ENCODE measurements at regions not wholly inside any gene's neighbourhood (a gene's known extent, or its start where the extent isn't known, plus 50 kb on each side); places are given as distances from the start of the nearest gene placed in this dataset.

DNA sequence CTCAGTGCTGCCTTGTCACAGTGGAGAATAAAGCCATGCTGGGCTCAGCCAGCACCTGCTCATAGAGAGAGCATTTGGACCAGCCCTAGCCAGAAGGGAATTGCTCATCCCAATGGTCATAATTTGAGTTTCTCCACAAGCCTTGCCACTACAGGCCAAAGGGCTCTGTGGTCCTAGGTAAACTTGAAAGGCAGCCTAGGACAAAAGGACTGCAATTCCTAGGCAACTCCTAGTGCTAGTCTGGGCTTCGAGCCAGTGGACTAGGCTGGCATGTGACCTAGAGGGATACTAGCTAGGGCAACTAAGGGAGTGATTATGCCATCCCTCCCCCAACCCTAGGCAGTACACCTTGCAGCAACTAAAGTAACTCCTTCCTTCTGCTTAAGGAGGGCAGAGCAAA lies 516.2 kb downstream of the BCKDHB start:
- peaks cover 6% of the 10 kb centered on the region; the same call in 1 of the 2 replicates for H3K9me3 ChIP-seq
- H3K79me2 ChIP-seq (ENCODE audit: insufficient read depth) = no peaks in the 10 kb centered on the region
- 38% methylated on average over 1 of the region's 1 CpG for WGBS (ENCODE audit: low lambda C conversion rate)
- H3K36me3 ChIP-seq (replicated peaks in 1 of 2; ENCODE audit: control insufficient read depth in 1 of 2, insufficient read depth in 2 of 2, low read length in 1 of 2) = no peaks in the 10 kb centered on the region
- POLR2A ChIA-PET = no interaction called here
- no peak overlapping the region for H3K27ac ChIP-seq (ENCODE audit: low read depth in 2 of 2, low read length in 1 of 2)
- no peak overlapping the region for H3K4me2 ChIP-seq
- TF ChIP-seq GATA2 (CRISPR knock-in tag; IDR thresholded peaks at IDR 0.05) (no peak), SIN3A (IDR thresholded peaks at IDR 0.05; ENCODE audit: borderline replicate concordance, low read depth, low read length) (no peak), RXRA (IDR thresholded peaks at IDR 0.05; ENCODE audit: borderline replicate concordance, low read depth) (no peak), FOSL2 (IDR thresholded peaks at IDR 0.05; ENCODE audit: borderline replicate concordance, low read depth) (no peak), RAD21 (IDR thresholded peaks at IDR 0.05; ENCODE audit: low read length) (no peak), TAF1 (IDR thresholded peaks at IDR 0.05; ENCODE audit: borderline replicate concordance, low read depth, low read length) (no peak), SMC3 (IDR thresholded peaks at IDR 0.05; ENCODE audit: low read depth, low read length) (no peak), EP300 (IDR thresholded peaks at IDR 0.05; ENCODE audit: borderline replicate concordance in 1 of 2, low read depth in 1 of 2, low read length in 1 of 2) (no peak)
- TF ChIP-seq, protein P1, sequence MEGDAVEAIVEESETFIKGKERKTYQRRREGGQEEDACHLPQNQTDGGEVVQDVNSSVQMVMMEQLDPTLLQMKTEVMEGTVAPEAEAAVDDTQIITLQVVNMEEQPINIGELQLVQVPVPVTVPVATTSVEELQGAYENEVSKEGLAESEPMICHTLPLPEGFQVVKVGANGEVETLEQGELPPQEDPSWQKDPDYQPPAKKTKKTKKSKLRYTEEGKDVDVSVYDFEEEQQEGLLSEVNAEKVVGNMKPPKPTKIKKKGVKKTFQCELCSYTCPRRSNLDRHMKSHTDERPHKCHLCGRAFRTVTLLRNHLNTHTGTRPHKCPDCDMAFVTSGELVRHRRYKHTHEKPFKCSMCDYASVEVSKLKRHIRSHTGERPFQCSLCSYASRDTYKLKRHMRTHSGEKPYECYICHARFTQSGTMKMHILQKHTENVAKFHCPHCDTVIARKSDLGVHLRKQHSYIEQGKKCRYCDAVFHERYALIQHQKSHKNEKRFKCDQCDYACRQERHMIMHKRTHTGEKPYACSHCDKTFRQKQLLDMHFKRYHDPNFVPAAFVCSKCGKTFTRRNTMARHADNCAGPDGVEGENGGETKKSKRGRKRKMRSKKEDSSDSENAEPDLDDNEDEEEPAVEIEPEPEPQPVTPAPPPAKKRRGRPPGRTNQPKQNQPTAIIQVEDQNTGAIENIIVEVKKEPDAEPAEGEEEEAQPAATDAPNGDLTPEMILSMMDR (IDR thresholded peaks at IDR 0.05) = no peak
- H3K4me1 ChIP-seq (ENCODE audit: control insufficient read depth in 1 of 2, insufficient read depth in 2 of 2, low read depth in 1 of 2, low read length in 1 of 2) = no peaks in the 10 kb centered on the region
- H3K27me3 ChIP-seq (ENCODE audit: insufficient read depth) = no peaks in the 10 kb centered on the region
- CTCF ChIA-PET = no interaction called here
- no peaks in the 10 kb centered on the region for H3K9me2 ChIP-seq
- no peak overlapping the region for H3K9ac ChIP-seq
- no peak overlapping the region for H3K4me3 ChIP-seq (ENCODE audit: low read depth in 2 of 2, low read length in 1 of 2)
- H2AFZ ChIP-seq (ENCODE audit: low read depth) = no peak overlapping the region
- H3F3A ChIP-seq (replicated peaks; ENCODE audit: insufficient read depth) = peaks cover 10% of the 10 kb centered on the region
- no peak for DNase-seq
- H4K20me1 ChIP-seq (ENCODE audit: insufficient read depth) = no peaks in the 10 kb centered on the region

DNA sequence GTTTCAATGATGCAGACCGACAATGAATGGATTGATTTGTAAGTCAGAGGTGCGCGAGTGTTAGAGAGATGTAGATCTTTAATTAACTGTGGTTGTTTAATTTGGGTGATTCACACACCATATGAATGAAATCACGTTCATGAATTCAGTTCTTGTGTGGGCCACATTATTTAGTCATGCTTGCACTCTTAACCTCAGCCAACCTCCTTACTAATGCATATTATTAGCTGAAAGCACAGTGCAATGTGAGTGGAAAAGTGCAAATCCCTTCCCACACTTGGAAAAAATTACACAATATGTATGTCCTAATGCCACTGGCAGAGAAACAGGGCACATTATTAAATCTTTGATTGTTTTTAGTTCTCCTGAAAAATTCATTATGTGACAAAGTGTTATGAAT lies 512.5 kb downstream of the BCKDHB start:
- no peaks in the 10 kb centered on the region for H4K20me1 ChIP-seq (ENCODE audit: insufficient read depth)
- no peaks in the 10 kb centered on the region for H3K9me2 ChIP-seq
- H3K27ac ChIP-seq (ENCODE audit: low read depth in 2 of 2, low read length in 1 of 2) = no peak overlapping the region
- no peaks in the 10 kb centered on the region for H3K9me3 ChIP-seq
- no peak overlapping the region for H2AFZ ChIP-seq (ENCODE audit: low read depth)
- 72% methylated on average over 4 of the region's 4 CpGs for WGBS (ENCODE audit: low lambda C conversion rate)
- H3K36me3 ChIP-seq (replicated peaks in 1 of 2; ENCODE audit: control insufficient read depth in 1 of 2, insufficient read depth in 2 of 2, low read length in 1 of 2) = no peaks in the 10 kb centered on the region
- TF ChIP-seq, protein P2, sequence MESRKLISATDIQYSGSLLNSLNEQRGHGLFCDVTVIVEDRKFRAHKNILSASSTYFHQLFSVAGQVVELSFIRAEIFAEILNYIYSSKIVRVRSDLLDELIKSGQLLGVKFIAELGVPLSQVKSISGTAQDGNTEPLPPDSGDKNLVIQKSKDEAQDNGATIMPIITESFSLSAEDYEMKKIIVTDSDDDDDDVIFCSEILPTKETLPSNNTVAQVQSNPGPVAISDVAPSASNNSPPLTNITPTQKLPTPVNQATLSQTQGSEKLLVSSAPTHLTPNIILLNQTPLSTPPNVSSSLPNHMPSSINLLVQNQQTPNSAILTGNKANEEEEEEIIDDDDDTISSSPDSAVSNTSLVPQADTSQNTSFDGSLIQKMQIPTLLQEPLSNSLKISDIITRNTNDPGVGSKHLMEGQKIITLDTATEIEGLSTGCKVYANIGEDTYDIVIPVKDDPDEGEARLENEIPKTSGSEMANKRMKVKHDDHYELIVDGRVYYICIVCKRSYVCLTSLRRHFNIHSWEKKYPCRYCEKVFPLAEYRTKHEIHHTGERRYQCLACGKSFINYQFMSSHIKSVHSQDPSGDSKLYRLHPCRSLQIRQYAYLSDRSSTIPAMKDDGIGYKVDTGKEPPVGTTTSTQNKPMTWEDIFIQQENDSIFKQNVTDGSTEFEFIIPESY (IDR thresholded peaks at IDR 0.05; ENCODE audit: borderline replicate concordance, low read depth) = no peak
- TF ChIP-seq, protein P3, sequence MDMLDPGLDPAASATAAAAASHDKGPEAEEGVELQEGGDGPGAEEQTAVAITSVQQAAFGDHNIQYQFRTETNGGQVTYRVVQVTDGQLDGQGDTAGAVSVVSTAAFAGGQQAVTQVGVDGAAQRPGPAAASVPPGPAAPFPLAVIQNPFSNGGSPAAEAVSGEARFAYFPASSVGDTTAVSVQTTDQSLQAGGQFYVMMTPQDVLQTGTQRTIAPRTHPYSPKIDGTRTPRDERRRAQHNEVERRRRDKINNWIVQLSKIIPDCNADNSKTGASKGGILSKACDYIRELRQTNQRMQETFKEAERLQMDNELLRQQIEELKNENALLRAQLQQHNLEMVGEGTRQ (IDR thresholded peaks at IDR 0.05; ENCODE audit: borderline replicate concordance, low read depth, low read length) = no peak
- TF ChIP-seq, protein P4, sequence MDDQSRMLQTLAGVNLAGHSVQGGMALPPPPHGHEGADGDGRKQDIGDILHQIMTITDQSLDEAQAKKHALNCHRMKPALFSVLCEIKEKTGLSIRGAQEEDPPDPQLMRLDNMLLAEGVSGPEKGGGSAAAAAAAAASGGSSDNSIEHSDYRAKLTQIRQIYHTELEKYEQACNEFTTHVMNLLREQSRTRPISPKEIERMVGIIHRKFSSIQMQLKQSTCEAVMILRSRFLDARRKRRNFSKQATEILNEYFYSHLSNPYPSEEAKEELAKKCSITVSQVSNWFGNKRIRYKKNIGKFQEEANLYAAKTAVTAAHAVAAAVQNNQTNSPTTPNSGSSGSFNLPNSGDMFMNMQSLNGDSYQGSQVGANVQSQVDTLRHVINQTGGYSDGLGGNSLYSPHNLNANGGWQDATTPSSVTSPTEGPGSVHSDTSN (IDR thresholded peaks at IDR 0.05) = no peak
- TF ChIP-seq ELF1 (IDR thresholded peaks at IDR 0.05) = no peak
- TF ChIP-seq FOXM1 (IDR thresholded peaks at IDR 0.05; ENCODE audit: low read depth) = no peak
- TF ChIP-seq, protein P5, sequence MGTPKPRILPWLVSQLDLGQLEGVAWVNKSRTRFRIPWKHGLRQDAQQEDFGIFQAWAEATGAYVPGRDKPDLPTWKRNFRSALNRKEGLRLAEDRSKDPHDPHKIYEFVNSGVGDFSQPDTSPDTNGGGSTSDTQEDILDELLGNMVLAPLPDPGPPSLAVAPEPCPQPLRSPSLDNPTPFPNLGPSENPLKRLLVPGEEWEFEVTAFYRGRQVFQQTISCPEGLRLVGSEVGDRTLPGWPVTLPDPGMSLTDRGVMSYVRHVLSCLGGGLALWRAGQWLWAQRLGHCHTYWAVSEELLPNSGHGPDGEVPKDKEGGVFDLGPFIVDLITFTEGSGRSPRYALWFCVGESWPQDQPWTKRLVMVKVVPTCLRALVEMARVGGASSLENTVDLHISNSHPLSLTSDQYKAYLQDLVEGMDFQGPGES (IDR thresholded peaks at IDR 0.05; ENCODE audit: low read depth, low read length) = no peak
- TF ChIP-seq, protein P6, sequence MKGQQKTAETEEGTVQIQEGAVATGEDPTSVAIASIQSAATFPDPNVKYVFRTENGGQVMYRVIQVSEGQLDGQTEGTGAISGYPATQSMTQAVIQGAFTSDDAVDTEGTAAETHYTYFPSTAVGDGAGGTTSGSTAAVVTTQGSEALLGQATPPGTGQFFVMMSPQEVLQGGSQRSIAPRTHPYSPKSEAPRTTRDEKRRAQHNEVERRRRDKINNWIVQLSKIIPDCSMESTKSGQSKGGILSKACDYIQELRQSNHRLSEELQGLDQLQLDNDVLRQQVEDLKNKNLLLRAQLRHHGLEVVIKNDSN (IDR thresholded peaks at IDR 0.05; ENCODE audit: borderline replicate concordance, low read depth) = no peak
- no peak for TF ChIP-seq TAF1 (IDR thresholded peaks at IDR 0.05; ENCODE audit: borderline replicate concordance, low read depth, low read length)
- TF ChIP-seq SIN3A (IDR thresholded peaks at IDR 0.05; ENCODE audit: borderline replicate concordance, low read depth, low read length) = no peak
- H3K4me3 ChIP-seq (ENCODE audit: low read depth in 2 of 2, low read length in 1 of 2) = no peak overlapping the region
- no peaks in the 10 kb centered on the region for H3K4me1 ChIP-seq (ENCODE audit: control insufficient read depth in 1 of 2, insufficient read depth in 2 of 2, low read depth in 1 of 2, low read length in 1 of 2)
- ChIA-PET POLR2A (no interaction called here), CTCF (no interaction called here)
- H3K27me3 ChIP-seq (ENCODE audit: insufficient read depth) = no peaks in the 10 kb centered on the region
- peaks cover 10% of the 10 kb centered on the region for H3F3A ChIP-seq (replicated peaks; ENCODE audit: insufficient read depth)
- H3K79me2 ChIP-seq (ENCODE audit: insufficient read depth) = no peaks in the 10 kb centered on the region
- no peak overlapping the region for H3K9ac ChIP-seq
- no peak overlapping the region for H3K4me2 ChIP-seq
- no peak for DNase-seq
